Neural cell (in vitro differentiated cells): ENCODE measurements at regions not wholly inside any gene's neighbourhood (a gene's known extent, or its start where the extent isn't known, plus 50 kb on each side); places are given as distances from the start of the nearest gene placed in this dataset.
"Not testable (repeated sequence)": the region's sequence is repeated elsewhere in the genome, so short reads cannot be mapped to it uniquely, and the experiment has no call there.

Source experiments
- H2AFZ ChIP-seq: fragments of 200-600, 300-800 bp; sonication (generic), shearing (Covaris generic); 2 replicates; pipeline ENCODE4 v1.6.0; 2014; ENCODE audit warnings: low read depth, mild to moderate bottlenecking, antibody characterized with exemption, low read length, moderate library complexity
- H3F3A ChIP-seq: fragments of 200-600 bp; shearing (Covaris generic); 2 replicates; pipeline ENCODE4 v1.6.1; 2016; ENCODE audit warnings: mild to moderate bottlenecking, moderate library complexity, mixed read lengths, antibody characterized with exemption, low read length; ENCODE audit not compliant: insufficient read depth, poor library complexity, severe bottlenecking
- H3K27ac ChIP-seq: fragments of 200-600, 300-800 bp; sonication (generic), shearing (Covaris generic); 2 replicates; pipeline ENCODE4 v1.5.1; 2014; ENCODE audit warnings: mild to moderate bottlenecking, low read length, moderate library complexity
- H3K27me3 ChIP-seq: fragments of 300-800, 200-600 bp; sonication (generic), shearing (Covaris generic); 2 replicates; pipeline ENCODE4 v1.6.0; 2014; ENCODE audit warnings: mild to moderate bottlenecking, low read depth, low read length, moderate library complexity; ENCODE audit not compliant: insufficient read depth
- H3K36me3 ChIP-seq: fragments of 300-800, 200-600 bp; sonication (generic), shearing (Covaris generic); 2 replicates; pipeline ENCODE4 v1.5.1; 2014; ENCODE audit warnings: mild to moderate bottlenecking, antibody characterized with exemption, low read length, moderate library complexity; ENCODE audit not compliant: insufficient read depth
- H3K4me2 ChIP-seq: fragments of 300-800, 200-600 bp; sonication (generic), shearing (Covaris generic); 2 replicates; pipeline ENCODE4 v1.6.0; 2014; ENCODE audit warnings: mild to moderate bottlenecking, low read length
- H3K4me3 ChIP-seq: fragments of 300-800, 200-600 bp; sonication (generic), shearing (Covaris generic); 2 replicates; pipeline ENCODE4 v1.5.1; 2014; ENCODE audit warnings: mild to moderate bottlenecking, low read length, moderate library complexity
- H3K79me2 ChIP-seq: fragments of 200-600 bp; shearing (Covaris generic); replicated peaks from 2 replicates; pipeline ENCODE4 v1.6.0; 2014; ENCODE audit warnings: mild to moderate bottlenecking, low read length, moderate library complexity; ENCODE audit not compliant: insufficient read depth
- H3K9ac ChIP-seq: fragments of 300-800, 200-600 bp; sonication (generic), shearing (Covaris generic); 2 replicates; pipeline ENCODE4 v1.6.1; 2016; ENCODE audit warnings: mild to moderate bottlenecking, low read length, mixed read lengths
- H3K9me2 ChIP-seq: fragments of 200-600 bp; shearing (Covaris generic); 2 replicates; pipeline ENCODE4 v1.6.1; 2016; ENCODE audit warnings: mild to moderate bottlenecking, low read length, mixed read lengths; ENCODE audit not compliant: insufficient read depth
- H3K9me3 ChIP-seq: fragments of 200-600, 300-800 bp; sonication (generic), shearing (Covaris generic); 2 replicates; pipeline ENCODE4 v1.6.1; 2016; ENCODE audit warnings: mild to moderate bottlenecking, mixed run types, low read length, moderate library complexity, mixed read lengths
- H4K20me1 ChIP-seq: fragments of 200-600 bp; shearing (Covaris generic); 2 replicates; pipeline ENCODE4 v1.6.1; 2016; ENCODE audit warnings: mild to moderate bottlenecking, mixed run types; ENCODE audit not compliant: insufficient read depth
- EP300 ChIP-seq: fragments of 450-650 bp; conservative IDR thresholded peaks from 2 replicates; pipeline ENCODE4 v1.6.1; 2014; ENCODE audit warnings: antibody characterized with exemption, mild to moderate bottlenecking, moderate library complexity; ENCODE audit not compliant: poor library complexity, severe bottlenecking
- EZH2 ChIP-seq: fragments of 200-600, 300-800 bp; shearing (Covaris generic), sonication (generic); IDR thresholded peaks from 2 replicates; pipeline ENCODE4 v1.6.1; 2014; ENCODE audit warnings: antibody characterized with exemption, low read length, borderline replicate concordance, mild to moderate bottlenecking; ENCODE audit not compliant: insufficient read depth, poor library complexity, severe bottlenecking
- MXI1 ChIP-seq: fragments of 450-650 bp; conservative IDR thresholded peaks from 2 replicates; pipeline ENCODE4 v1.6.1; 2014; ENCODE audit warnings: antibody characterized with exemption, mild to moderate bottlenecking; ENCODE audit not compliant: poor library complexity, severe bottlenecking
- POLR2AphosphoS5 ChIP-seq: IDR thresholded peaks from 2 replicates; pipeline ENCODE4 v1.6.1; 2012
- RAD21 ChIP-seq: fragments of 450-650 bp; conservative IDR thresholded peaks from 2 replicates; pipeline ENCODE4 v1.6.1; 2014; ENCODE audit warnings: antibody characterized with exemption, mild to moderate bottlenecking, moderate library complexity
- SMC3 ChIP-seq: fragments of 450-650 bp; conservative IDR thresholded peaks from 2 replicates; pipeline ENCODE4 v1.6.1; 2014; ENCODE audit warnings: antibody characterized with exemption, mild to moderate bottlenecking, moderate library complexity; ENCODE audit not compliant: poor library complexity
- TAF1 ChIP-seq: IDR thresholded peaks from 2 replicates; pipeline ENCODE4 v1.6.1; 2012; ENCODE audit warnings: low read depth
- TF ChIP-seq, protein P1 (sequence below): IDR thresholded peaks from 2 replicates; pipeline ENCODE4 v1.6.1; 2012; ENCODE audit warnings: borderline replicate concordance
- TF ChIP-seq, protein P2 (sequence below): fragments of 450-650 bp; IDR thresholded peaks from 2 replicates; pipeline ENCODE4 v1.5.1; 2014; ENCODE audit warnings: antibody characterized with exemption, mild to moderate bottlenecking, moderate library complexity; ENCODE audit not compliant: poor library complexity, severe bottlenecking

DNA sequence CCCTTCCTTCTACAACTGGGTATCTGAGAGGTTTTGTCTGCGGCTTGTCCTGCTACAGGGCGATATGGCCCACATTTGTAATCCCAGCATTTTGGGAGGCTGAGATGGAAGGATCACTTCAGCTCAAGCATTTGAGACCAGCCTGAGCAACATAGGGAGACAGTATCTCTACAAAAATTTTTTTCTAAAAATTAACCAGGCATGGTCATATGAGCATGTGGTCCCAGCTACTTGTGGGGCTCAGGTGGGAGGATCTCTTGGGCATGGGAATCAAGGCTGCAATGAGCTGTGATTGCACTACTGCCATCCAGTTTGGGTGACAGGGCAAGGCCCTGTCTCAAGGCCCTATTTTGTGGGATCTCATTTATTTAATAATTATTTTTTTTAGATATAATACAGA is 420.6 kb upstream of the PABPC4L start:
- H3K4me3 ChIP-seq, result no peak overlapping the region
- no peaks in the 10 kb centered on the region for H3K27me3 ChIP-seq
- no peaks in the 10 kb centered on the region for H3K79me2 ChIP-seq
- H3K4me2 ChIP-seq, result no peak overlapping the region
- no peaks in the 10 kb centered on the region for H3K36me3 ChIP-seq
- H2AFZ ChIP-seq, result no peak overlapping the region
- H3F3A ChIP-seq, result no peaks in the 10 kb centered on the region
- H3K9ac ChIP-seq, result no peak overlapping the region
- H3K27ac ChIP-seq, result no peak overlapping the region
- no peaks in the 10 kb centered on the region for H3K9me3 ChIP-seq
- TF ChIP-seq RAD21, result no peak
- no peak for TF ChIP-seq EP300
- no peak for TF ChIP-seq POLR2AphosphoS5
- no peak for TF ChIP-seq SMC3
- TF ChIP-seq, protein P1, sequence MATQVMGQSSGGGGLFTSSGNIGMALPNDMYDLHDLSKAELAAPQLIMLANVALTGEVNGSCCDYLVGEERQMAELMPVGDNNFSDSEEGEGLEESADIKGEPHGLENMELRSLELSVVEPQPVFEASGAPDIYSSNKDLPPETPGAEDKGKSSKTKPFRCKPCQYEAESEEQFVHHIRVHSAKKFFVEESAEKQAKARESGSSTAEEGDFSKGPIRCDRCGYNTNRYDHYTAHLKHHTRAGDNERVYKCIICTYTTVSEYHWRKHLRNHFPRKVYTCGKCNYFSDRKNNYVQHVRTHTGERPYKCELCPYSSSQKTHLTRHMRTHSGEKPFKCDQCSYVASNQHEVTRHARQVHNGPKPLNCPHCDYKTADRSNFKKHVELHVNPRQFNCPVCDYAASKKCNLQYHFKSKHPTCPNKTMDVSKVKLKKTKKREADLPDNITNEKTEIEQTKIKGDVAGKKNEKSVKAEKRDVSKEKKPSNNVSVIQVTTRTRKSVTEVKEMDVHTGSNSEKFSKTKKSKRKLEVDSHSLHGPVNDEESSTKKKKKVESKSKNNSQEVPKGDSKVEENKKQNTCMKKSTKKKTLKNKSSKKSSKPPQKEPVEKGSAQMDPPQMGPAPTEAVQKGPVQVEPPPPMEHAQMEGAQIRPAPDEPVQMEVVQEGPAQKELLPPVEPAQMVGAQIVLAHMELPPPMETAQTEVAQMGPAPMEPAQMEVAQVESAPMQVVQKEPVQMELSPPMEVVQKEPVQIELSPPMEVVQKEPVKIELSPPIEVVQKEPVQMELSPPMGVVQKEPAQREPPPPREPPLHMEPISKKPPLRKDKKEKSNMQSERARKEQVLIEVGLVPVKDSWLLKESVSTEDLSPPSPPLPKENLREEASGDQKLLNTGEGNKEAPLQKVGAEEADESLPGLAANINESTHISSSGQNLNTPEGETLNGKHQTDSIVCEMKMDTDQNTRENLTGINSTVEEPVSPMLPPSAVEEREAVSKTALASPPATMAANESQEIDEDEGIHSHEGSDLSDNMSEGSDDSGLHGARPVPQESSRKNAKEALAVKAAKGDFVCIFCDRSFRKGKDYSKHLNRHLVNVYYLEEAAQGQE, result no peak
- TF ChIP-seq, protein P2, sequence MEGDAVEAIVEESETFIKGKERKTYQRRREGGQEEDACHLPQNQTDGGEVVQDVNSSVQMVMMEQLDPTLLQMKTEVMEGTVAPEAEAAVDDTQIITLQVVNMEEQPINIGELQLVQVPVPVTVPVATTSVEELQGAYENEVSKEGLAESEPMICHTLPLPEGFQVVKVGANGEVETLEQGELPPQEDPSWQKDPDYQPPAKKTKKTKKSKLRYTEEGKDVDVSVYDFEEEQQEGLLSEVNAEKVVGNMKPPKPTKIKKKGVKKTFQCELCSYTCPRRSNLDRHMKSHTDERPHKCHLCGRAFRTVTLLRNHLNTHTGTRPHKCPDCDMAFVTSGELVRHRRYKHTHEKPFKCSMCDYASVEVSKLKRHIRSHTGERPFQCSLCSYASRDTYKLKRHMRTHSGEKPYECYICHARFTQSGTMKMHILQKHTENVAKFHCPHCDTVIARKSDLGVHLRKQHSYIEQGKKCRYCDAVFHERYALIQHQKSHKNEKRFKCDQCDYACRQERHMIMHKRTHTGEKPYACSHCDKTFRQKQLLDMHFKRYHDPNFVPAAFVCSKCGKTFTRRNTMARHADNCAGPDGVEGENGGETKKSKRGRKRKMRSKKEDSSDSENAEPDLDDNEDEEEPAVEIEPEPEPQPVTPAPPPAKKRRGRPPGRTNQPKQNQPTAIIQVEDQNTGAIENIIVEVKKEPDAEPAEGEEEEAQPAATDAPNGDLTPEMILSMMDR, result no peak
- no peak for TF ChIP-seq EZH2
- TF ChIP-seq TAF1, result no peak
- TF ChIP-seq MXI1, result no peak
- H4K20me1 ChIP-seq, result no peaks in the 10 kb centered on the region
- no peaks in the 10 kb centered on the region for H3K9me2 ChIP-seq

DNA sequence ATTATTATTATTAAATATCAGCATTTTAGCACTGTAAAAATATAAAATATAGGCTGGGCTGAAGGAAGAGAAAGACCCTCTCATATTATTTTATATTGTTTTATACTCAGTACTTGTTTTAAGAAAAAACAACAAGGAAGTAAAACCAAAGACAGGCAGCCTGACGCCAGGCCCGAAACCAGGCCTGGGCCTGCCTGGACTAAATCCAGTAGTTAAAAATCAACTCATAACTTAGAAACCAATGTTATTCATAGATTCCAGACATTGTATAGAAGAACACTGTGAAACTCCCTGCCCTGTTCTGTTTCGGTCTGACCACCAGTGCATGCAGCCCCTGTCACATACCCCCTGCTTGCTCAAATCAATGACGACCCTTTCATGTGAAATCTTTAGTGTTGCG is 420.1 kb upstream of the PABPC4L start:
- H3K27ac ChIP-seq, H4K20me1 ChIP-seq, H3K79me2 ChIP-seq, H3K9me2 ChIP-seq, H3K9ac ChIP-seq, H3F3A ChIP-seq, H3K36me3 ChIP-seq, H3K27me3 ChIP-seq, H3K4me2 ChIP-seq, H3K4me3 ChIP-seq, H2AFZ ChIP-seq, H3K9me3 ChIP-seq: not testable (repeated sequence)

DNA sequence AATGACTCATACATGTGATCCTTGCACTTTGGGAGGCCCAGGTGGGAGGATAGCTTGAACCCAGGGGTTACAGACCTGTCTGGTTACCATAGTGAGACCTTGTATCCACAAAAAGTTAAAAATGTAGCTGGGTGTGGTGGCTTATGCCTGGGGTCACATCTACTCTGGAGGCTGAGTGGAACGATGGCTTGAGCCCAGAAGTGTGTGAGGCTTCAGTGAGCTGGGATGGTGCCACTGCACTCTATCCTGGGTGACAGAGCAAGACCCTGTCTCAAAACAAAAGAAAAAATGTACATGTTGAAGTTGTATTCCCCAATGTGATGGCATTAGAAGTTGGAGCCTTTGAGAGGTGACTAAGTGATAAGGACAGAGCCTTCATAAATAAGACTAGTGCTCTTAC is 409.4 kb upstream of the PABPC4L start:
- TF ChIP-seq TAF1 (no peak), EP300 (no peak), RAD21 (no peak), POLR2AphosphoS5 (no peak)
- TF ChIP-seq, protein P1, result no peak
- H3F3A ChIP-seq, result no peaks in the 10 kb centered on the region
- no peak overlapping the region for H3K27ac ChIP-seq
- no peaks in the 10 kb centered on the region for H3K9me3 ChIP-seq
- no peak overlapping the region for H2AFZ ChIP-seq
- no peaks in the 10 kb centered on the region for H3K36me3 ChIP-seq
- H3K9ac ChIP-seq, result no peak overlapping the region
- H3K4me3 ChIP-seq, result no peak overlapping the region
- no peaks in the 10 kb centered on the region for H3K27me3 ChIP-seq
- no peaks in the 10 kb centered on the region for H3K79me2 ChIP-seq
- H3K4me2 ChIP-seq, result no peak overlapping the region
- H4K20me1 ChIP-seq, result no peaks in the 10 kb centered on the region
- no peaks in the 10 kb centered on the region for H3K9me2 ChIP-seq
